Caco-2 (cell line): ENCODE measurements at regions not wholly inside any gene's neighbourhood (a gene's known extent, or its start where the extent isn't known, plus 50 kb on each side); places are given as distances from the start of the nearest gene placed in this dataset.

ENCODE experiments used
- BruUV-seq: library from RNA; stranded (reverse); fragments of 400-500 nt; replicated peaks from 2 replicates; lab custom pipeline; 2021; lab: Mats Ljungman, UMichigan
- CTCF ChIA-PET: fragments of 300-600 bp; sonication (Branson Sonifier 250); formaldehyde crosslinking; loops from one replicate; lab custom pipeline; 2022; ENCODE audit warnings: antibody characterized with exemption; lab: Charles Lee
- POLR2A ChIA-PET: fragments of 300-600 bp; sonication (Branson Sonifier 250); formaldehyde crosslinking; loops from one replicate; lab custom pipeline; 2022; ENCODE audit warnings: antibody characterized with exemption; lab: Charles Lee
- DNase-seq, 2 experiments: peaks; one replicate each; pipeline versions ENCODE4 v3.0.0 to v3.0.0-alpha.2; 2020 to 2022
- H3K27me3 ChIP-seq: replicated peaks from 2 replicates; pipeline ENCODE4 v1.6.0; 2011; ENCODE audit warnings: low read length; ENCODE audit not compliant: control insufficient read depth, insufficient read depth
- H3K36me3 ChIP-seq: 2 replicates; pipeline ENCODE4 v1.5.1; 2011; ENCODE audit warnings: low read length; ENCODE audit not compliant: control insufficient read depth, insufficient read depth
- H3K4me1 ChIP-seq: fragments of 250-450 bp; sonication (Bioruptor Pico); 2 replicates; pipeline ENCODE4 v1.5.1; 2020; ENCODE audit warnings: mild to moderate bottlenecking
- H3K4me3 ChIP-seq: 2 replicates; pipeline ENCODE4 v1.5.1; 2011; ENCODE audit warnings: low read depth, mild to moderate bottlenecking, control low read depth, low read length
- H3K9me3 ChIP-seq: fragments of 250-450 bp; sonication (Bioruptor Pico); 2 replicates; pipeline ENCODE4 v1.5.1; 2020; ENCODE audit warnings: mild to moderate bottlenecking, moderate library complexity
- H3K27ac Mint-ChIP-seq: one replicate; pipeline ENCODE4 v1.8.0; 2022; ENCODE audit warnings: mixed read lengths; ENCODE audit not compliant: unreplicated experiment
- H3K27me3 Mint-ChIP-seq: one replicate; pipeline ENCODE4 v1.8.0; 2022; ENCODE audit warnings: mixed read lengths; ENCODE audit not compliant: insufficient read depth, unreplicated experiment
- H3K36me3 Mint-ChIP-seq: one replicate; pipeline ENCODE4 v1.8.0; 2022; ENCODE audit warnings: mild to moderate bottlenecking, mixed read lengths; ENCODE audit not compliant: insufficient read depth, unreplicated experiment
- H3K4me1 Mint-ChIP-seq: one replicate; pipeline ENCODE4 v1.8.0; 2022; ENCODE audit warnings: low read depth, mixed read lengths; ENCODE audit not compliant: unreplicated experiment
- H3K4me3 Mint-ChIP-seq: one replicate; pipeline ENCODE4 v1.8.0; 2022; ENCODE audit warnings: mild to moderate bottlenecking, moderate library complexity, mixed read lengths; ENCODE audit not compliant: unreplicated experiment
- H3K9me3 Mint-ChIP-seq: one replicate; pipeline ENCODE4 v1.8.0; 2022; ENCODE audit warnings: mixed read lengths; ENCODE audit not compliant: unreplicated experiment
- CTCF ChIP-seq, 2 experiments: fragments of 200-600 bp in 1 of 2; IDR thresholded peaks; 1 replicate in 1 of 2; 2 replicates in 1 of 2; pipeline versions ENCODE4 v1.5.1 to v1.8.0; 2011 to 2022; ENCODE audit warnings: antibody characterized with exemption in 1 of 2, control low read depth in 1 of 2, inconsistent platforms in 1 of 2, low read depth in 1 of 2, low read length in 1 of 2, mild to moderate bottlenecking in 1 of 2, moderate library complexity in 1 of 2; ENCODE audit not compliant: insufficient read depth in 1 of 2, severe bottlenecking in 1 of 2, unreplicated experiment in 1 of 2
- intact Hi-C: fragments of 100-400 bp; cut with micrococcal nuclease; formaldehyde crosslinking; loops from one replicate; pipeline ENCODE4 v1.10.0; 2022; ENCODE audit not compliant: unreplicated experiment

- no peak for DNase-seq
- H3K4me1 Mint-ChIP-seq: no peaks in the 10 kb centered on the region
- no peak for TF ChIP-seq CTCF (IDR thresholded peaks at IDR 0.05; ENCODE audit: insufficient read depth in 1 of 2, low read depth in 1 of 2, low read length in 1 of 2, severe bottlenecking in 1 of 2, unreplicated experiment in 1 of 2)
- H3K4me3 ChIP-seq: no peak overlapping the region
- no TSS peak for BruUV-seq
- intact Hi-C loops: no loop called here
- H3K9me3 ChIP-seq: no peaks in the 10 kb centered on the region
- POLR2A ChIA-PET: no interaction called here
- CTCF ChIA-PET: no interaction called here
- H3K27me3 Mint-ChIP-seq: no peaks in the 10 kb centered on the region
- H3K9me3 Mint-ChIP-seq: peaks cover 21% of the 10 kb centered on the region
- no peaks in the 10 kb centered on the region for H3K27me3 ChIP-seq
- H3K4me3 Mint-ChIP-seq: no peak overlapping the region
- H3K4me1 ChIP-seq: no peaks in the 10 kb centered on the region
- H3K36me3 ChIP-seq: no peaks in the 10 kb centered on the region
- H3K27ac Mint-ChIP-seq: no peak overlapping the region
- no peaks in the 10 kb centered on the region for H3K36me3 Mint-ChIP-seq
Measured at GRCh38 chr3:28738425-28738824, 389.8 kb upstream of the AZI2 start.

GRCh38 chr3:28739647-28740046 lies 391.0 kb upstream of the AZI2 start:
- no peaks in the 10 kb centered on the region for H3K4me1 ChIP-seq
- no peaks in the 10 kb centered on the region for H3K9me3 ChIP-seq
- H3K9me3 Mint-ChIP-seq: peaks cover 9% of the 10 kb centered on the region
- ChIA-PET POLR2A (no interaction called here), CTCF (no interaction called here)
- no peaks in the 10 kb centered on the region for H3K4me1 Mint-ChIP-seq
- no peaks in the 10 kb centered on the region for H3K36me3 ChIP-seq
- no peak overlapping the region for H3K4me3 ChIP-seq
- BruUV-seq: no TSS peak
- no peak overlapping the region for H3K27ac Mint-ChIP-seq
- intact Hi-C loops: no loop called here
- no peaks in the 10 kb centered on the region for H3K27me3 ChIP-seq
- no peak for DNase-seq
- no peaks in the 10 kb centered on the region for H3K36me3 Mint-ChIP-seq
- TF ChIP-seq CTCF (IDR thresholded peaks at IDR 0.05; ENCODE audit: insufficient read depth in 1 of 2, low read depth in 1 of 2, low read length in 1 of 2, severe bottlenecking in 1 of 2, unreplicated experiment in 1 of 2): no peak
- no peak overlapping the region for H3K4me3 Mint-ChIP-seq
- no peaks in the 10 kb centered on the region for H3K27me3 Mint-ChIP-seq

DNA sequence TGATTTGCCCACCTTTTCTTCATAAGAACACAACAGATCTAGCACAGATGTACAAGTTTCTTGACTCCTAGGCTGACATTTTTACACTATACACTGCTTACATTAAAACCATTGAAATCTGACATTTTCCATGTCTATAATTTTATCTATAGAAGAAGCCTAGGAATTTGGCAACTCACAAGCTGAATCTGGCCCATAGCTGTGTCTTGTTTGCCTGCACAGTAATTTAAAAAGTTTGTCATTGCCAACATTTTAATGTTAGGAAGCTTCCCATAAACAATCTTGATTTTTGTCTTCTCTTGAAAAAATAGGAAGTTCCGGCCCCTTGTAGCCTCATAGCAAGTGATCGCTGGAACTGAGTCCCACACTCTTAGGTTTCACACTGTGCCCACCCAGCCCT lies 394.6 kb upstream of the AZI2 start:
- POLR2A ChIA-PET: no interaction called here
- Histone ChIP-seq H3K27me3 (no peaks in the 10 kb centered on the region), H3K4me3 (no peak overlapping the region), H3K4me1 (no peaks in the 10 kb centered on the region), H3K36me3 (no peaks in the 10 kb centered on the region), H3K9me3 (no peaks in the 10 kb centered on the region)
- Mint-ChIP-seq H3K4me3 (no peak overlapping the region), H3K27me3 (no peaks in the 10 kb centered on the region), H3K9me3 (no peaks in the 10 kb centered on the region), H3K4me1 (no peaks in the 10 kb centered on the region), H3K27ac (no peak overlapping the region), H3K36me3 (no peaks in the 10 kb centered on the region)
- intact Hi-C loops: no loop called here
- CTCF ChIA-PET: no interaction called here
- no peak for DNase-seq
- TF ChIP-seq CTCF (IDR thresholded peaks at IDR 0.05; ENCODE audit: insufficient read depth in 1 of 2, low read depth in 1 of 2, low read length in 1 of 2, severe bottlenecking in 1 of 2, unreplicated experiment in 1 of 2): no peak
- no TSS peak for BruUV-seq
